HepG2 (cell line): ENCODE measurements at regions not wholly inside any gene's neighbourhood (a gene's known extent, or its start where the extent isn't known, plus 50 kb on each side); places are given as distances from the start of the nearest gene placed in this dataset.

Experiments
- ASH2L ChIP-seq: fragments of 300-600, 200-600 bp; sonication (generic); IDR thresholded peaks from 2 replicates; pipeline ENCODE4 v1.7.0; 2017; ENCODE audit warnings: low read depth, mild to moderate bottlenecking, moderate library complexity, mixed read lengths, low read length; ENCODE audit not compliant: insufficient read length
- CENPX ChIP-seq: sonication (generic); formaldehyde crosslinking; IDR thresholded peaks from 2 replicates; pipeline ENCODE4 v1.9.0; 2021; ENCODE audit warnings: mild to moderate bottlenecking, missing genetic modification reagents, moderate library complexity
- DNMT3B ChIP-seq: conservative IDR thresholded peaks from 2 replicates; pipeline ENCODE4 v1.6.1; 2016; ENCODE audit warnings: missing biosample characterization, control low read depth
- FIP1L1 ChIP-seq: fragments of 200-400 bp; formaldehyde crosslinking; IDR thresholded peaks from 2 replicates; pipeline ENCODE4 v1.6.1; 2018; ENCODE audit warnings: low read depth, mild to moderate bottlenecking, low read length, moderate library complexity, borderline replicate concordance; ENCODE audit not compliant: insufficient read depth
- KAT2B ChIP-seq: fragments of 150-350 bp; IDR thresholded peaks from 2 replicates; pipeline ENCODE4 v1.6.1; 2014; ENCODE audit warnings: low read depth, low read length, borderline replicate concordance
- MTF1 ChIP-seq: sonication (generic); formaldehyde crosslinking; IDR thresholded peaks from 2 replicates; pipeline ENCODE4 v1.5.0; 2020; ENCODE audit warnings: missing genetic modification reagents
- NBN ChIP-seq: fragments of 450-650 bp; conservative IDR thresholded peaks from 2 replicates; pipeline ENCODE4 v1.6.1; 2017
- NFIC ChIP-seq: IDR thresholded peaks from 2 replicates; pipeline ENCODE4 v1.6.1; 2012; ENCODE audit warnings: mild to moderate bottlenecking, low read length, inconsistent platforms
- PAF1 ChIP-seq: IDR thresholded peaks from 2 replicates; pipeline ENCODE4 v1.6.1; 2016; ENCODE audit warnings: missing genetic modification reagents, missing compliant biosample characterization
- RCOR2 ChIP-seq: IDR thresholded peaks from 2 replicates; pipeline ENCODE4 v1.6.1; 2016; ENCODE audit warnings: missing biosample characterization, missing genetic modification reagents
- REL ChIP-seq: sonication (generic); formaldehyde crosslinking; conservative IDR thresholded peaks from 2 replicates; pipeline ENCODE4 v1.8.0; 2022; ENCODE audit warnings: mild to moderate bottlenecking, missing genetic modification reagents, moderate library complexity
- SALL1 ChIP-seq: sonication (generic); formaldehyde crosslinking; IDR thresholded peaks from 2 replicates; pipeline ENCODE4 v1.8.0; 2022; ENCODE audit warnings: mild to moderate bottlenecking, missing genetic modification reagents
- TOPORS ChIP-seq: sonication (generic); formaldehyde crosslinking; IDR thresholded peaks from 2 replicates; pipeline ENCODE4 v1.8.0; 2023; ENCODE audit warnings: mild to moderate bottlenecking, missing genetic modification reagents
- ZNF10 ChIP-seq: sonication (generic); formaldehyde crosslinking; IDR thresholded peaks from 2 replicates; pipeline ENCODE4 v1.4.0; 2020; ENCODE audit warnings: mild to moderate bottlenecking, low read depth, missing genetic modification reagents, borderline replicate concordance
- ZNF382 ChIP-seq: sonication (generic); formaldehyde crosslinking; IDR thresholded peaks from 2 replicates; pipeline ENCODE4 v1.5.0; 2020; ENCODE audit warnings: missing genetic modification reagents, mild to moderate bottlenecking, borderline replicate concordance
- ZNF430 ChIP-seq: sonication (generic); formaldehyde crosslinking; IDR thresholded peaks from 2 replicates; pipeline ENCODE4 v1.9.0; 2021; ENCODE audit warnings: mild to moderate bottlenecking, missing genetic modification reagents
- ZNF569 ChIP-seq: sonication (generic); formaldehyde crosslinking; IDR thresholded peaks from 2 replicates; pipeline ENCODE4 v1.5.0; 2020; ENCODE audit warnings: mild to moderate bottlenecking, missing genetic modification reagents, moderate library complexity, borderline replicate concordance
- ZNF598 ChIP-seq: sonication (generic); formaldehyde crosslinking; IDR thresholded peaks from 2 replicates; pipeline ENCODE4 v1.5.1; 2020; ENCODE audit warnings: mild to moderate bottlenecking, missing genetic modification reagents, borderline replicate concordance
- TF ChIP-seq, protein P1 (sequence below): sonication (generic); formaldehyde crosslinking; conservative IDR thresholded peaks from 2 replicates; pipeline ENCODE4 v1.4.0; 2020; ENCODE audit warnings: missing genetic modification reagents
- TF ChIP-seq, protein P2 (sequence below): sonication (generic); formaldehyde crosslinking; IDR thresholded peaks from 2 replicates; pipeline ENCODE4 v1.8.1; 2023; ENCODE audit warnings: mild to moderate bottlenecking, missing genetic modification reagents
- TF ChIP-seq, protein P3 (sequence below): sonication (generic); formaldehyde crosslinking; IDR thresholded peaks from 2 replicates; pipeline ENCODE4 v1.5.0; 2020; ENCODE audit warnings: mild to moderate bottlenecking, missing genetic modification reagents
- TF ChIP-seq, protein P4 (sequence below): sonication (generic); formaldehyde crosslinking; IDR thresholded peaks from 2 replicates; pipeline ENCODE4 v1.5.0; 2020; ENCODE audit warnings: missing genetic modification reagents

DNA sequence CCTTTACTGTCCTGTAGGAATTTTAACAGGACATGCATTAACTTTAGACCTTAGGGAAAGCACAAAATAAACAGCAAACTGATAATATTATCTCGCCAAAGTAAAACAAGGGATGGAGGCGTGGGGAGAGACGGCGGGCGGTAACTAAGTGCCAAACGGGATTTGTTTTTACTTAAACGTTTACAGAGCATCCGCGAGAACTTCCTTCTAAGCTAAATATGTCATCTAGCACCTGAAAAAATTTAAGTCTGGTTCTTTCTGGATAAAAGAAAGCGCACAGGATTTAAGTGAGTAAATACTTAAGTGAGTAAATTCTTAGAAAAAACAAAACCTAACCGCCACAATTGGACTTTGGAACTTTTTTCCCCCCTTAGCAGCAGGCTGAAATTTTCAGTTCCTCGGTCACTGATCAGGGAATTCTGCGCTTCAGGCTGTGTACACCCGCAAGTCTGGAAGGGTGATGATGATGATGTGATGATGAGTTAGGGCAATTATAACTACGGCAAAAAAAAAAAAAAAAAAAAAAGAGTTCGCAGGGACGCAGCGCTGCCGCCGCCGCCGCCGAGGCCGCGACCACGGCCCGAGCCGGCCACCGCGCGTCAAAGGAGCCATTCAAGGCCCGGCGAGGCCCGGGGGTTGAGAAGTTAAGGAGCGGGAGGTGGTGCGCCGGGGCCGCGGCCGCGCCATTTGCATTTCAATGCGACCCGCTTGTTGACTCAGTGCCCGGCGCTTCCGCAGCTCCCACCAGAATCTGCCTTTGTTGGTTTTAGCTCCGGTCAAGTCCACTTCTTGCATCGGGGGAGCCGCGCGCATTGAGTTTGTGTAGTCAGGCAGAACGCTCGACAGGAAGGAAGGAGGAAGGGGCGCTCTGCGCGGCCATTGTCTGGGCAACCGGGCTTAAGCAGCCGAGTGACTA, 108.8 kb downstream of the SPRY1 start (continued):
- TF ChIP-seq, protein P1, sequence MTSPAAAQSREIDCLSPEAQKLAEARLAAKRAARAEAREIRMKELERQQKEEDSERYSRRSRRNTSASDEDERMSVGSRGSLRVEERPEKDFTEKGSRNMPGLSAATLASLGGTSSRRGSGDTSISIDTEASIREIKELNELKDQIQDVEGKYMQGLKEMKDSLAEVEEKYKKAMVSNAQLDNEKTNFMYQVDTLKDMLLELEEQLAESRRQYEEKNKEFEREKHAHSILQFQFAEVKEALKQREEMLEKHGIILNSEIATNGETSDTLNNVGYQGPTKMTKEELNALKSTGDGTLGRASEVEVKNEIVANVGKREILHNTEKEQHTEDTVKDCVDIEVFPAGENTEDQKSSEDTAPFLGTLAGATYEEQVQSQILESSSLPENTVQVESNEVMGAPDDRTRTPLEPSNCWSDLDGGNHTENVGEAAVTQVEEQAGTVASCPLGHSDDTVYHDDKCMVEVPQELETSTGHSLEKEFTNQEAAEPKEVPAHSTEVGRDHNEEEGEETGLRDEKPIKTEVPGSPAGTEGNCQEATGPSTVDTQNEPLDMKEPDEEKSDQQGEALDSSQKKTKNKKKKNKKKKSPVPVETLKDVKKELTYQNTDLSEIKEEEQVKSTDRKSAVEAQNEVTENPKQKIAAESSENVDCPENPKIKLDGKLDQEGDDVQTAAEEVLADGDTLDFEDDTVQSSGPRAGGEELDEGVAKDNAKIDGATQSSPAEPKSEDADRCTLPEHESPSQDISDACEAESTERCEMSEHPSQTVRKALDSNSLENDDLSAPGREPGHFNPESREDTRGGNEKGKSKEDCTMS (CRISPR knock-in tag), result no peak
- TF ChIP-seq REL (CRISPR knock-in tag) (peak; percentile 66; the same call in 1 of the 2 replicates), KAT2B (no peak), ZNF10 (CRISPR knock-in tag) (no peak), NFIC (peak; percentile 54; the same call in 1 of the 2 replicates), ASH2L (peak; percentile 90), FIP1L1 (no peak), ZNF598 (CRISPR knock-in tag) (no peak), NBN (no peak), ZNF382 (no peak), PAF1 (CRISPR knock-in tag) (no peak), SALL1 (CRISPR knock-in tag) (peak; percentile 99), ZNF569 (no peak), DNMT3B (CRISPR knock-in tag) (no peak), TOPORS (CRISPR knock-in tag) (peak; percentile 41; the same call in 1 of the 2 replicates), MTF1 (peak; percentile 38; the same call in 1 of the 2 replicates), RCOR2 (CRISPR knock-in tag) (peak; percentile 74), CENPX (CRISPR knock-in tag) (no peak), ZNF430 (CRISPR knock-in tag) (no peak; the same call in 1 of the 2 replicates)
- TF ChIP-seq, protein P2, sequence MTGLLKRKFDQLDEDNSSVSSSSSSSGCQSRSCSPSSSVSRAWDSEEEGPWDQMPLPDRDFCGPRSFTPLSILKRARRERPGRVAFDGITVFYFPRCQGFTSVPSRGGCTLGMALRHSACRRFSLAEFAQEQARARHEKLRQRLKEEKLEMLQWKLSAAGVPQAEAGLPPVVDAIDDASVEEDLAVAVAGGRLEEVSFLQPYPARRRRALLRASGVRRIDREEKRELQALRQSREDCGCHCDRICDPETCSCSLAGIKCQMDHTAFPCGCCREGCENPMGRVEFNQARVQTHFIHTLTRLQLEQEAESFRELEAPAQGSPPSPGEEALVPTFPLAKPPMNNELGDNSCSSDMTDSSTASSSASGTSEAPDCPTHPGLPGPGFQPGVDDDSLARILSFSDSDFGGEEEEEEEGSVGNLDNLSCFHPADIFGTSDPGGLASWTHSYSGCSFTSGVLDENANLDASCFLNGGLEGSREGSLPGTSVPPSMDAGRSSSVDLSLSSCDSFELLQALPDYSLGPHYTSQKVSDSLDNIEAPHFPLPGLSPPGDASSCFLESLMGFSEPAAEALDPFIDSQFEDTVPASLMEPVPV (CRISPR knock-in tag), result peak; percentile 88
- TF ChIP-seq, protein P3, sequence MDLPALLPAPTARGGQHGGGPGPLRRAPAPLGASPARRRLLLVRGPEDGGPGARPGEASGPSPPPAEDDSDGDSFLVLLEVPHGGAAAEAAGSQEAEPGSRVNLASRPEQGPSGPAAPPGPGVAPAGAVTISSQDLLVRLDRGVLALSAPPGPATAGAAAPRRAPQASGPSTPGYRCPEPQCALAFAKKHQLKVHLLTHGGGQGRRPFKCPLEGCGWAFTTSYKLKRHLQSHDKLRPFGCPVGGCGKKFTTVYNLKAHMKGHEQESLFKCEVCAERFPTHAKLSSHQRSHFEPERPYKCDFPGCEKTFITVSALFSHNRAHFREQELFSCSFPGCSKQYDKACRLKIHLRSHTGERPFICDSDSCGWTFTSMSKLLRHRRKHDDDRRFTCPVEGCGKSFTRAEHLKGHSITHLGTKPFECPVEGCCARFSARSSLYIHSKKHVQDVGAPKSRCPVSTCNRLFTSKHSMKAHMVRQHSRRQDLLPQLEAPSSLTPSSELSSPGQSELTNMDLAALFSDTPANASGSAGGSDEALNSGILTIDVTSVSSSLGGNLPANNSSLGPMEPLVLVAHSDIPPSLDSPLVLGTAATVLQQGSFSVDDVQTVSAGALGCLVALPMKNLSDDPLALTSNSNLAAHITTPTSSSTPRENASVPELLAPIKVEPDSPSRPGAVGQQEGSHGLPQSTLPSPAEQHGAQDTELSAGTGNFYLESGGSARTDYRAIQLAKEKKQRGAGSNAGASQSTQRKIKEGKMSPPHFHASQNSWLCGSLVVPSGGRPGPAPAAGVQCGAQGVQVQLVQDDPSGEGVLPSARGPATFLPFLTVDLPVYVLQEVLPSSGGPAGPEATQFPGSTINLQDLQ (CRISPR knock-in tag), result no peak; the same call in 1 of the 2 replicates
- TF ChIP-seq, protein P4, sequence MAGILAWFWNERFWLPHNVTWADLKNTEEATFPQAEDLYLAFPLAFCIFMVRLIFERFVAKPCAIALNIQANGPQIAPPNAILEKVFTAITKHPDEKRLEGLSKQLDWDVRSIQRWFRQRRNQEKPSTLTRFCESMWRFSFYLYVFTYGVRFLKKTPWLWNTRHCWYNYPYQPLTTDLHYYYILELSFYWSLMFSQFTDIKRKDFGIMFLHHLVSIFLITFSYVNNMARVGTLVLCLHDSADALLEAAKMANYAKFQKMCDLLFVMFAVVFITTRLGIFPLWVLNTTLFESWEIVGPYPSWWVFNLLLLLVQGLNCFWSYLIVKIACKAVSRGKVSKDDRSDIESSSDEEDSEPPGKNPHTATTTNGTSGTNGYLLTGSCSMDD (CRISPR knock-in tag), result no peak
